T-helper 1 cell treated with Interleukin-12 subunit alpha and Interleukin-12 subunit beta and Interleukin-4 antibody, amounts not matched to agents 30 ng/mL and 1 ng/mL, for 36 hours (primary cell): ENCODE measurements at regions not wholly inside any gene's neighbourhood (a gene's known extent, or its start where the extent isn't known, plus 50 kb on each side); places are given as distances from the start of the nearest gene placed in this dataset.
"Not testable (repeated sequence)": the region's sequence is repeated elsewhere in the genome, so short reads cannot be mapped to it uniquely, and the experiment has no call there.

ENCODE experiments used
- intact Hi-C: fragments of 100-400 bp; cut with micrococcal nuclease; formaldehyde crosslinking; loops from one replicate; pipeline ENCODE4 v1.15.1; 2024

- intact Hi-C loops = no loop called here
Measured at GRCh38 chr5:154593071-154593470, 115.0 kb upstream of the HAND1 start.

GRCh38 chr5:154590093-154590724 lies 112.2 kb upstream of the HAND1 start:
- intact Hi-C loops = no loop called here

GRCh38 chr5:154589511-154589910 lies 111.5 kb upstream of the HAND1 start:
- intact Hi-C loops = no loop called here

- intact Hi-C loops = not testable (repeated sequence)
Measured at GRCh38 chr5:154588833-154589425, 110.9 kb upstream of the HAND1 start.

DNA sequence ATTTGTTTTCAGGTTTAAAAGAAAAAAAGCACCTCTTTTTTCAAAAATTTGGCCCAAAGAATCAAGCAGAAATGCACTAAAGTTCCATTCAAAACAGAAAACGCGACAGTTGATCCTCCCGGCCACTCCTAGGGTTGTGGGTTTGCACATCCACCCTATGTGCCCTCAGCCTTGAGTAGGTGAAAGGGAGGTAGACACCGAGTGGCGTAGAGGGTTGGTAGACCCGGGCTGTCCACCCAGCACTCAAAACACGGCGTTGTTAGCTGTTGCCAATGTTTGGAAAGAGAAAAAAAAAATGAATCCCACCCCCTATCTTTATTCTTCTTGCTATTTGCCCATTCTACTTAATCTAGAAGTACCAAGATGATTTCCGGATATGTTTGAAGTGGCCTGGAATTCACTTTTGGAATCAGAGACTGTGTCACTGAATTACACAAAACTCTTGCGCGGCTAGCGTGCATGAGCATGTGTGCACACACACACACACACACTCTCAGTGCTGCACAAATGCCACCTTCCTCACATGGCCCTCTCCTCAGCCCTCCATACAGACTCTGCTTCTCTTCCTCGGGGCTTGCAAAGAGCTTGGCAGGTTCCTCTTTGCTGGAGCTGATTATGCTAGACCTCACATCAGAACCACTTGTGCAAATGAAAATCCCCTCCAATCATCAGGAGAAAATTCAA lies 110.2 kb upstream of the HAND1 start:
- intact Hi-C loops = no loop called here

- intact Hi-C loops = no loop called here
Measured at GRCh38 chr5:154587123-154588026, 109.3 kb upstream of the HAND1 start.

- intact Hi-C loops = no loop called here
Measured at GRCh38 chr5:154583671-154584177, 105.7 kb upstream of the HAND1 start.

GRCh38 chr5:154580422-154580821 lies 102.4 kb upstream of the HAND1 start:
- intact Hi-C loops = no loop called here

DNA sequence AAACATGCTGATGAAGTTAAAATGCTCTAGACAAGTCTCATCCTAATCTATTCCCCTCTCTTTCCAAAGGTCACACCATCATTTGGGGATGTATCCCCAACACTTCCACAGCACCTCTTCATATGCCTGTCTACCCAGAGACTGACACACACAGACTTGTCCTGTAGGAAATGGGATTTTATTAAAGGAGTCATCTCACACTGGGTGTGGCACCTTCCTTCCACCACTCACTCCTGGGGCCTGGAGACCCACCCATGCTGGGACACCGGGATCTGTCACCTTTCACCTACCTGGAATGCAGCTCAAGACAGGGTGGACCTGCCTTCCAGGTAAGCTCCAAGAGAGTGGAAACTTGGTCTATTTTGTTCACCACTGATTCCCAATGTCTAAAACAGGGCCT lies 99.4 kb upstream of the HAND1 start:
- intact Hi-C loops = no loop called here

DNA sequence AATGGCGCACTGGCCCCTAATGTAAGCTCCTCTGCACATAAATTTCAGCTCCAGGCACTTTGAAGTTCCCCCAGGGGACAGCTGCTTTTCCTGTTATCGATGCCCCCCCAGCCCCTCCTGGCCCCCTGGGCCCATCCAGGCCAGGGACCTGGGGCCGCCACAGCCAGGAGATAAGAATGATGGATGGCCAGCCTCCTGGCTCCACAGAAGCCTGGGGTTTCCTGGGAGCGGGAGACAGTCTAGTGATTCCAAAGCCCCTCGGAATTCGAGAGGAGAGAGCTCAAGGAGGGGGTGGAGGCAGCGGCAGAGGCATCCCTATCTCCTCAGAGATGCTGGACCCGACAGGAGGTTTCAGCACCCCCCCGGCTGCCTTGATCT lies 98.4 kb upstream of the HAND1 start:
- intact Hi-C loops = no loop called here

DNA sequence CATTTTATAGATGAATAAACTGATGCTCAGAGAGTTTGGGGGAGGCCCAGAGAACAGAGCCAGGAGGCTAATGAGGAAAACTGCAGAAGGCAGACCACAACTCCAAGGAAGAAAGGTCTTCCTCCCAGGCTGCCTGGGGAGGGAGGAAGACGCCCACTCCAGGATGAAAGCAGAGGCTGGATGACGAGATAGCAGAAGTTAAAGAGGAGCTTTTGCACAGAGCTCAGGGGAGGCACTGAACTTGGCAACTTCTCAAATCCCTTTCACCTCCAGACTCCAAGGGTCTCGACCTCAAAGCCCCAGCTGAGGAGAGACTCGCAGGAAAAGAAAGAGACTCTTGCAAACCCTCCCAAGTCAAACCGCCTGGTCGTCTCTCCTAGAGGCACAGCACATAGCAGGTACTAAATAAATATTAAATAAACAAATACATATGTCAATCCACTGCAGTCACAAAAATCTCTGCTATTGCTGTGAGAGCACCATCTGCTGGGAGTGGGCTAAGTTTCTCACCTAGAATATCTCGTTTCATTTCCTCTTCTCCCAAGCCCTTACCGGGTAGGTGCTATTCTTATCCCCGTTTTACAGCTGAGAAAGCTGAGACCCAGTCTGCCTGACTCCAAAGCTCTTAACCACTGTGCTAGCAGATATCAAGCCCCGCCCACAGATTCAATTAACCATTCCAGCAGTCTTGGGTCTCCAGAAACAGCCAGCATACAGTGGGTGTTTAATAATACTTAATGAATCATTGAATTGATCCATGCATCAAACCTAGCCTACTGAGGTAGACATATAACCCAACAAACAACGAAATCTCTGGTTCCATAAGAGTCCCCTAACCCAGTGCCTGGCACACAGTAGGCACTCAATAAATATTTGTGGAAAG lies 97.8 kb upstream of the HAND1 start:
- intact Hi-C loops = no loop called here

GRCh38 chr5:154573011-154573410 lies 95.0 kb upstream of the HAND1 start:
- intact Hi-C loops = no loop called here

GRCh38 chr5:154571325-154572035 lies 93.5 kb upstream of the HAND1 start:
- intact Hi-C loops = no loop called here

- intact Hi-C loops = no loop called here
Measured at GRCh38 chr5:154570572-154571324, 92.7 kb upstream of the HAND1 start.

- intact Hi-C loops = no loop called here
Measured at GRCh38 chr5:154568589-154568988, 90.6 kb upstream of the HAND1 start.

DNA sequence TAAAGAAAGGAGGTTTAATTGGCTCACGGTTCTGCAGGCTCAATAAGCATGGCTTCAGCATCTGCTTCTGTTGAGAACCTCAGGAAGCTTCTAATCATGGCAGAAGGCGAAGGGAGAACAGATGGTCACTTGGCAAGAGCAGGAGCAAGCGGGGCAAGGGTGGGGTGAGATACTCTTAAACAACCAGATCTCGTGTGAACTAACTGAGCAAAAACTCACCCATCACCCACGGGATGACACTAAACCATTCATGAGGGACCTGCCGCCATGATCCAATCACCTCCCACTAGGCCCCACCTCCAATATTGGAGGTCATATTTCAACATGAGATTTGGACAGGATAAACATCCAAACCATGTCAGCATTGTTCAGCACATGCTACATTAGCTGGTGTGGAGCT lies 89.1 kb upstream of the HAND1 start:
- intact Hi-C loops = no loop called here

DNA sequence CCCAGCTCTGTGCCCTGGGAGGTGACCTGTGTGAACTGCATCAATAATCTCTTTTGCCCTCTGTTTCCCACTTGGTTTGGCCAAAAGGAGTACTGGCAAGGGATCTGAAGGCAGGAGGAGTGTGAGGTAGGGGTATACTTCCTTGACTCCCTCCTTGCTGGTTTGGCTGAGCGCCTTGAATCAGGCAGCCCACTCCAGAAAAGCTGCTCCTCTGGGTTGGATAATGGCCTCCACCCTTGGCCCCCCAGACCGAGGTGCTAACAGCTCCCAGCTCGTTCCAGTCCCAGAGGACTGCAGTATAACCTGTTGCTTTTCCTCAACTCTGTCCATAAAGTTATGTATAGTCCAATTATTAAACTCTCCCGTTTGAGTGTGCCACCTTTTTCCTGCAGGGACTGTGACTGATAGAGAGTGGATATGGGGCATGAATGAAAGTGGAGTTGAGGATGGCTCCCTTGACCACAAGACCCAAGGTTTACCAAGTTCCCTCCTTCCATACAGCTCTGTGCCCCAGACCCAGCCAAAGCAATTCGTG lies 88.2 kb upstream of the HAND1 start:
- intact Hi-C loops = no loop called here

DNA sequence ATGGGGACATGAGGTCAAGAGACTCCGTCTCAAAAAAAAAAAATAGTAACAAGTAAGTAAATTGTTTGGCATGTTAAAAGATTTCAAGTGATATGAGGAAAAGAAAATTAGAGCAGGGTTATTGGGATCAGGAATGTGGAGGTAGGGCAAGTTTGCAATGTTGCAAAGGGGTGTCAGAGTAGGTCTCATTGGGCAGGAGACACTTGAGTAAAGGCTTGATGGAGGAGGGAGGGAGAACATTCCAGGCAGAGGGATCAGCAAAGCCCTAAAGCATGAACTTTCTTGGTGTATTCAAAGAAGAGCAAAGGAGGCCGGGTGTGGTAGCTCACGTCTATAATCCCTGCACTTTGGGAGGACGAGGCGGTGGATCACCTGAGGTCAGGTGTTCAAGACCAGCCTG lies 87.1 kb upstream of the HAND1 start:
- intact Hi-C loops = no loop called here

DNA sequence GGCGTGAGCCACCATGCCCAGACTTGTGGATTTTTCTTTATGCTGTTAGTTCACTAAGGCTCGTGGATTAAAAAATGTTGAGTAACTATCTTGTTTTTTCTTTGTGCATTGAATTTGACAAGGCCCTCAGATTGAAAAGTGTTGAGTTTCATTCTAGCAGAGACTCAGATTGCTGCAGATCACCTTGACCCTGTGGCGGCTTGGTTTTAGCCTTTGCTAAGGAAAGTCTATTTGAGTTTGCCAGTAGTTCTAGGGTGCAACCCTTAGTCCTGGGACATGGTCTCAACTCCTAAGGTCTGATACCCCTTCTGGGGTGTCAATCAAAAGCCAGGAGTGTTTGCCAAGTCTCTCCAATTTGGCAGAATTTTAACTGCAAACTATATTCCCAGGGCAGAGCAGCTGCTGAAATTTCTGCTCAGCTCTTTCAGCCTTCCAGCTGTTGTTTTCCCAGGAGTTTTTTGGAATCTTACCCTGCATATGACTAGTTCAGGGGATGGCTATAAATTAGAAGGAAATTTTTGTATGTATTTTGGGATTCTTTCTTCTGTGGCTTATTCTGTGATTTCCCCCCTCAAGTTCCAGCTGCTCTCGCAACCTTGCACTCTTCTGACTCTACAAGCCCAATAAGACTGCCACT lies 84.3 kb upstream of the HAND1 start:
- intact Hi-C loops = no loop called here
